ENCODE measurements at regions not wholly inside any gene's neighbourhood (a gene's known extent, or its start where the extent isn't known, plus 50 kb on each side); places are given as distances from the start of the nearest gene placed in this dataset.
A peak's percentile ranks its signal among the peaks of the same experiment; 100 is the strongest.

- no peak overlapping the region for H3K4me3 ChIP-seq (ENCODE audit: low read depth, low read length)
- DNase-seq (ENCODE audit: low read depth) = no peak
- TF ChIP-seq CTCF (IDR thresholded peaks at IDR 0.05; ENCODE audit: insufficient read depth, low read length) = no peak
Measured at GRCh38 chr3:73197187-73197586, 135.7 kb downstream of the EBLN2 start.

GRCh38 chr3:73203101-73203500 is 141.6 kb downstream of the EBLN2 start:
- no peak for DNase-seq (ENCODE audit: low read depth)
- TF ChIP-seq CTCF (IDR thresholded peaks at IDR 0.05; ENCODE audit: insufficient read depth, low read length) = no peak
- H3K4me3 ChIP-seq (ENCODE audit: low read depth, low read length) = no peak overlapping the region

GRCh38 chr3:73203633-73204032 is 142.2 kb downstream of the EBLN2 start:
- H3K4me3 ChIP-seq (ENCODE audit: low read depth, low read length) = no peak overlapping the region
- TF ChIP-seq CTCF (IDR thresholded peaks at IDR 0.05; ENCODE audit: insufficient read depth, low read length) = no peak
- DNase-seq (ENCODE audit: low read depth) = no peak

GRCh38 chr3:73204841-73205240 is 143.4 kb downstream of the EBLN2 start:
- no peak for TF ChIP-seq CTCF (IDR thresholded peaks at IDR 0.05; ENCODE audit: insufficient read depth, low read length)
- H3K4me3 ChIP-seq (ENCODE audit: low read depth, low read length) = no peak overlapping the region
- peak; percentile 16 for DNase-seq (ENCODE audit: low read depth)

GRCh38 chr3:73206030-73206429 is 144.6 kb downstream of the EBLN2 start:
- TF ChIP-seq CTCF (IDR thresholded peaks at IDR 0.05; ENCODE audit: insufficient read depth, low read length) = no peak
- DNase-seq (ENCODE audit: low read depth) = no peak
- H3K4me3 ChIP-seq (ENCODE audit: low read depth, low read length) = no peak overlapping the region

- DNase-seq (ENCODE audit: low read depth) = no peak
- no peak overlapping the region for H3K4me3 ChIP-seq (ENCODE audit: low read depth, low read length)
- no peak for TF ChIP-seq CTCF (IDR thresholded peaks at IDR 0.05; ENCODE audit: insufficient read depth, low read length)
Measured at GRCh38 chr3:73207946-73208440, 146.5 kb downstream of the EBLN2 start.

- no peak for TF ChIP-seq CTCF (IDR thresholded peaks at IDR 0.05; ENCODE audit: insufficient read depth, low read length)
- H3K4me3 ChIP-seq (ENCODE audit: low read depth, low read length) = no peak overlapping the region
- DNase-seq (ENCODE audit: low read depth) = no peak
Measured at GRCh38 chr3:73210759-73211158, 149.3 kb downstream of the EBLN2 start.

Measured in fibroblast of the aortic adventitia (primary cell).